GM19455 (cell line): ENCODE measurements at regions not wholly inside any gene's neighbourhood (a gene's known extent, or its start where the extent isn't known, plus 50 kb on each side); places are given as distances from the start of the nearest gene placed in this dataset.
A peak's percentile ranks its signal among the peaks of the same experiment; 100 is the strongest.
"Not testable (repeated sequence)": the region's sequence is repeated elsewhere in the genome, so short reads cannot be mapped to it uniquely, and the experiment has no call there.

ENCODE experiments used
- ATAC-seq: cut with Tn5 transposase; IDR thresholded peaks from one replicate; pipeline ENCODE4 v1.9.1; 2021; ENCODE audit not compliant: unreplicated experiment

DNA sequence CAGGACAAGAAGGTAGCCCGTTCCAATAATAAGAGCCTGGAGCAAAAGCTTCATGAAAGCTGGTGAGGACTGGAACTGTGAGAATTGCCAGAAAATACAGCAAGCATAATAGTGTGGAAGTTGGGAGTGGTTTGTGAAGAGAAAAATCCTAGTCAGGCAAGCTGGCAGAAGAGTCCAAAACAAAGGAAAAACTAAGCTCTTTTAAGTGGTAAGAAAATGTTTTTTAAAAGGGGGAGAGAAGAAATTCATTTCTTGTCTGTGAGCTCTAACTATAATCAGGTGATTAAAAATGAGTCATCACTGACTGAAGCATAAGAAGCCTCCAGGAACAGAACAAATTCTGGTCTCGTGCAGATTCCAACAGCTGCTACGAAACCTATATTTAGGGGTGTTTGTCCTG lies 102.6 kb downstream of the CAAP1 start:
- ATAC-seq: no peak

DNA sequence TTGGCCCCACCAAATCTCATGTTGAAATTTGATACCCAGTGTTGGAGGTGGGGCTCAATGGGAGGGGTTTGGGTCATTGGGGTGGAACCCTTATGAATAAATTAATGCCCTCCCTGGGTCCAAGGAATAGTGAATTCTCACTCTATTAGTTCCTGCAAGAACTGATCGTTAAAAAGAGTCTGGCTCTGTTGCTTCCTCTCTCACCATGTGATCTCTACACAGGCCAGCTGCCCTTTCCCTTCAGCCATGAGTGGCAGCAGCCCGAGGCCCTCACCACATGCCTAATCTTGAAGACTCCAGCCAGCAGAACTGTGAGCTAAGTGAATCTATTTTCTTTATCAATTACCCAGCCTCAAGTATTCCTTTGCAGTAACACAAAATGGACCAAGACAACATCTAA lies 106.0 kb downstream of the CAAP1 start:
- ATAC-seq: no peak

DNA sequence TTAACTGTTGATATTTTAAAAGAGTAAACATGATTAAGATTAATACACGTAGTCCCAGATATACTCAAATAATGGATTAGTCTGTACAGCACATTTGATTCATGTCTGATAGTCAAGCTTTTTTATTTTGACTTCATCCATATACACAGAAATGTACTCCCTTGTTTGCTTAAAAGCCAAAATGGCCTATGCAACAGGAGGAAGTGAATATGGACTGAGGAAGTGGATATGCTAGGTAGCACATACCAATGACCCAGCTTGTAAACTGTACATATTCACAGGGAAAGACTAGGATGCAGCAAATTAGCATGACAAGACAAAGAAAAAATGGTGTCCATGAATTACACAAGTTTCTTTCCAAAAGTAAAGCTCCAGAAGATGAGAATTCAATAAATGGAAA lies 109.7 kb downstream of the CAAP1 start:
- ATAC-seq: no peak

- ATAC-seq: no peak
Observed at GRCh38 chr9:26781906-26782305, 110.7 kb downstream of the CAAP1 start.

GRCh38 chr9:26780307-26780706 lies 112.3 kb downstream of the CAAP1 start:
- not testable (repeated sequence) for ATAC-seq

- no peak for ATAC-seq
Observed at GRCh38 chr9:26779062-26779461, 113.5 kb downstream of the CAAP1 start.

GRCh38 chr9:26775391-26775790 lies 117.2 kb downstream of the CAAP1 start:
- ATAC-seq: no peak

DNA sequence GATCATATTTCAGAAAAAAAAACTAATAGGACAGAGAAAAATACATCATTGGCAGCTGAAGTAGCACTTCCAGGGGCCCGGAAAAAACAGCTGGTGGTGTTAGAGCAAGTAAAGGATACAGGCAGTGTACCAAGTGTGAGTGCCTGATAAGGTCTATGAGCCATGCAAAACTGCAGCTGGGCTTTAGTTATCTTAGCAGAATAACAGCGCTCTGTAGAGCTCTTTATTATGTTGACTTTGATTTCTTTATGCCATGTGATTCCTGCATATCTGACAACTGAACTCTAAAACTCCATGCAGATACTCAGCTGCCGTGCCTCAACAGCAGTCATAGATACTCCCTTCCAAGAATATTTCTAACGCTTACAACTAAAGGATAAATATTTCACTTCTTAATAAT lies 119.5 kb downstream of the CAAP1 start:
- ATAC-seq: no peak

- ATAC-seq: no peak
Observed at GRCh38 chr9:26770821-26771220, 121.8 kb downstream of the CAAP1 start.

DNA sequence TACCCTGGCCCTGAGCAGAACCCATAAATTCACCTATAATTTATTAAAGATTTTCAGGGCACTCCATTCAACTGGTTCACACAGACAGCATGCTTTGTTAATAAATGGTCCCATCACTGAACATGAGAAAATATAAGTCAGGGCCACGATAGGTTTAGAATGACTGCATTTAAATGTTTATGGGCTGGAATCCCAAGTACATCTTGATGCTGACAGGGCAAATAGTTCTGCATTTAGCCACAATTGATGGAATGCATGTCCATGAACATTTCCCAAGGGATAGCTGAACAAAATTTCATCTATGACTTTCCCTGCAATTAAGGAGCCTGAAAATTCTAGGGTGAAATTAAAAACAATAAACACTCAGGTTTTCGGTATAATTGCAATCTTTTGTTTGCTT lies 124.5 kb downstream of the CAAP1 start:
- no peak for ATAC-seq

DNA sequence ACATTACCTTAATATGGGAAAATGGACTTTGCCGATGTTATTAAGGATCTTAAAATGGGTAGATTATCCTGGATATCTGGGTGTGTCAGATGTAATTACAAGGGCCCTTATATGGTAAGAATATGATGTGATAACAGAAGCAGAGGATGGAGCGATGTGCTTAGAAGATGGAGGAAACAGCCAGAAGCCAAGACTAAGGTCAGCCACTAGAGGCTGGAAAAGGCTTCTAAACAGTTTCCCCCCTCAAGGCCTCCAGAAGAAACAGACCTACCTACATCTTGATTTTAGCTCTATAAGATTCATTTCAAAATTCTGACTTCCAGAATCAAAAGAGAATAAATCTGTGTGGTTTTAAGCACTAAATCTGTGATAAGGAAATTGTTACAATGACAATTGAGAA lies 131.9 kb downstream of the CAAP1 start:
- no peak for ATAC-seq

- ATAC-seq: no peak
Observed at GRCh38 chr9:26758655-26759054, 133.9 kb downstream of the CAAP1 start.

GRCh38 chr9:26756881-26757280 lies 135.7 kb downstream of the CAAP1 start:
- ATAC-seq: no peak

DNA sequence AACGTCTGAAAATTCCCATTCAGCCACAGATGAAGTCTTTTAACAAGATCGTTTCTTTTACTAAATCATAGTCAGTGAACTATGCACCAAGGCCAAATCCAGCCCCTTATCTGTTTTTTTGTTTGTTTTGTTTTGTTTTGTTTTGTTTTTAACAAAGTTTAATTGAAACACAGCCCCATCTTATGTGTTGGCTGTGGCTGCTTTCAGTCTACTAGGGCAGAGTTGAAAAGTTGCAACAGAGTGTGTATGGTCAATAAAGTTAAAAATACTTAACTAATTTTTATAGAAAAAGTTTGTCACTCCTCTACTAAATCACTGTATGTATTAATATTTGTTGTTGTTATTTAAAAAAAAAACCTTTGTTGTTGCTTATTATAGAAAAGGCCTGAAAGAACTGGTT lies 137.1 kb downstream of the CAAP1 start:
- ATAC-seq: no peak

DNA sequence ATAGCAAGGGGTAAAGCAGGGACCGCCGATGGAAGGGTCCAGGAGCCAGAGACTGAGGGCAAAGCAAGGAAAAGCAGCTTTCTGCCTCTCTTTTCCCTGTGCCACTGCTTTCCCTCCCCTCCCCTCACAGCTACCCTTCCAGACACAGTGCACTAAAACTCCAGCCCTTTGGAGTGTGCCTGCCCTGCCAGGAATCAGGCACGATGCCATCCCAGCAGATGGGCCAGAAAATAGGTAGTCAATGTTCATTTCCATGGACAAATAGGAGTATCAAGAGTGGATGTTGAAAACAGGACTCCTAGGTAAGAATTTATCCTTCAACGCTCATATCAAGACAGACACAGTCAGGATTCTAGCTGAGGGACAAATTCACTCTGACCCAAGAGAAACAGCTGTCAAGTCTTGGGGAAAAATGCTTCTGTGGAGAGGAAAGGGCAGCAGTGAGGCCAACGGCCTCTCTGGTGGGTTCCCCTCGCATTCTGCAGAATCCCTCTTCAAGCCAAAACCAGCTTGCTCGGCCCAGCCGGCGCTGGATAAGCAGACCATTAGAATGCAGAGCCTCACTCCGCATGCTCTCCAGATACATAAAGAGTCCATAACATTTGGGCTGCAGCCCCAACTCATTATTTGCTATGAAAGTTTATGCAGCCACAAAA lies 138.0 kb downstream of the CAAP1 start:
- ATAC-seq: no peak

DNA sequence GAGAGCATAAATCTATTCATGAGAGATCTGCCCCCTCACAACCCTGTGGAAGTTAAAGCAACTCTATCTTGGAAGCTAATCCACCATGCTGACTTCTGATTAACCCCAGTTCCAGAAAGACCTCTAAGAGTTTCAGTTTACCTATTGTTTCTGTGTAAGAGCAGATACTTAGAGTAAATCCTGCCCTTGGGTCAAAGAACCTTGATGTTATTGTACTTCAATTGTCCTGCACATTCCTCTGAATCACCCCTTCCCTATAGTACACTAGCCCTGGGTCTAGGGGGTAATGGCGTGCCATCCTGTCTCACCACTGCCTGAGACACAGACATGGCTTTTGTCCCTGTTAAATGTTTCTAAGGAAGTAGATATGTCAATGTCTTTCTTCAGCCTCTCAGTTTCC lies 138.6 kb downstream of the CAAP1 start:
- ATAC-seq: no peak

DNA sequence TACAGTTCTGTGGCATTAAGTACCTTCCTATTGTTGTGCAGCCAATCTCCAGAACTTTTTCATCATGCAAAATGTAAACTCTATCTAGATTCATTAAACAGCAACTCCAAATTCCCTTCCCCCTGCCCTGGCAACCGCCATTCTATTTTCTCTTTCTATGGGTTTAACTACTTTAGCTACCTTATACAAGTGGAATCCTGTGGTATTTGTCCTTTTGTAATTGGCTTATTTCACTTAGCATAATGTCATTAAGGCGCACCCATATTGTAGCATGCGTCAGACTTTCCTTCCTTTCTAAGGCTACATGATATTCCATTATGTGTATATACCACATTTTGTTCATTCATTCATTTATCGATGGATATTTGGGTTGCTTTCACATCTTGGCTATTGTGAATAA lies 142.4 kb downstream of the CAAP1 start:
- ATAC-seq: no peak

GRCh38 chr9:26748449-26749058 lies 144.0 kb downstream of the CAAP1 start:
- no peak for ATAC-seq

GRCh38 chr9:26747611-26748010 lies 145.0 kb downstream of the CAAP1 start:
- no peak for ATAC-seq

DNA sequence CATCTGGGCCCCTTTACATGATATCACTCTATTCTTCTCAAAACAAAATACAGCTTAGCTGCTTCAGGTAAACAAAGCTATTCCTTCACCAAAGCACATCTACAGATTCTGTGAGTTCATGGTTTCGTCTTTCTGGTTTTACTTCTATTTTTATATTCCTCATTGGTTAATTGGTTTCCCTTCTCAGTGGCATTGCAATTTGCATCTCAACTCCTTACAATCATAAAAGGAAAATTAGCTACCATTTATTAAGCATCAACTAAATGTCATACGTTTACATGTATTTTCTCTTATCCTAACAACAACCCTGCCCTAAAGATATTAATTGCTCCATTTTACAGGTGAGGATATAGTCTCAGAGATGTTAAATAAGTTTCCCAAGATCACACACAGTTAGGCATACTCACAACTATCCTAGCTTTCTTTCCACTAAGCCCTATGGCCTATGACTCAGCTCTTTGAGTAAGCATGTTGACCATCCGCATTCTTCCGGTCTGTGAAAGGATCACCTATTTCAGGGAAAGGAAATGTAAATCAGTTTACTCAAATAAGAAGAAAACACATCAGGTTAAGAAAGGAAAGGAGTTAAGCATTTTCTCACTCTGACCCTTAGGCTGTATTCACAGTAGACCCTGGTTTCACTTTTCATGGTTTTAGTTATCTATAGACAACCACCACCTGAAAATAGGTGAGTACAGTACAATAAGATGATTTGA lies 146.1 kb downstream of the CAAP1 start:
- ATAC-seq: peak; percentile 88

- ATAC-seq: no peak
Observed at GRCh38 chr9:26745111-26745510, 147.5 kb downstream of the CAAP1 start.

DNA sequence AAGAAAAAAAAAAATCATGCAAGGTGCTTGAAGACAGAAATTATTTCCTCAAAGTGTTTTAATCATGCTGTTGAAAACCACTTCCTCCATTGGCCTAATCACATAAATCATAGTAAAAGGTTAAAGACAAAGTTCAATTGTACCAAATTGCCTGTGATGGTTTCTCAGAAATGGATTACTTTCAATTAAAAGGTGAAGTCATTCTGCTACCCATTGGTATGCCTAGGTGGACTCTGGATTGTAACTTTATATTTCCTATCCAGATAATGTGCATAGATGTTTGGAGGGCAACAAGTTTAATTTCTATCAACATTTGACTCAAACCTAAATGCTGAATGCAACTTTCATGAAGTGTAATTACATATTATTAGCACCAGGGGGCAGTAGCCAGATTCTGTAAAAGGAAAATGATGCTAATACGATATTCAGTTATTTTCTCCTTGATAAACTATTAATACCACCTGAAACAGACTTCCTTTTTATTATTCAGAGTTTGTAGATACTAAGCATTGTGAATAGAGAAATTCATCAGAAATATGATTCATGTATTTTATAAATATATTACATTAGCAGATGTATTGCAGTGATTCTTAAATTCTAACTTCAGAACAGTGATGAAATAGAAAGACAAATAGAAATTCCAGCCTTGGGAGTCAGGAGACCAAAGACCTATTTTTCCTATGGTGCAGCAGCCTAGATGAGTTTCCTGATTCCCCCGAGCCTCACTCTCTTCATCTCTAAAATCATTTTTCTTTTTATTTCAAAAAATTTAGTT lies 148.2 kb downstream of the CAAP1 start:
- ATAC-seq: no peak
